Stimulated activated CD8-positive, alpha-beta memory T cell treated with anti-CD3 and anti-CD28 coated beads, Interleukin-7, amount 100 ng/mL, for 48 hours (primary cell): ENCODE measurements at regions not wholly inside any gene's neighbourhood (a gene's known extent, or its start where the extent isn't known, plus 50 kb on each side); places are given as distances from the start of the nearest gene placed in this dataset.

Experiments
- DNase-seq, 2 donors: peaks; one replicate each; pipeline ENCODE4 v3.0.0-alpha.2; 2020; ENCODE audit warnings: low read depth in 1 of 2; ENCODE audit errors: extremely low read depth in 1 of 2

- no peak for DNase-seq
These were observed 288.1 kb upstream of the GPC6 start for GRCh38 chr13:92938486-92939020.

GRCh38 chr13:92941167-92941566, 285.4 kb upstream of the GPC6 start:
- no peak for DNase-seq

GRCh38 chr13:92947770-92948434, 278.7 kb upstream of the GPC6 start:
- DNase-seq, result no peak

GRCh38 chr13:92950771-92951170, 275.8 kb upstream of the GPC6 start:
- no peak for DNase-seq

- no peak for DNase-seq
These were observed 275.2 kb upstream of the GPC6 start for GRCh38 chr13:92951273-92951890.

- DNase-seq, result no peak
These were observed 274.4 kb upstream of the GPC6 start for GRCh38 chr13:92952161-92952560.

GRCh38 chr13:92954746-92955145, 271.9 kb upstream of the GPC6 start:
- no peak for DNase-seq

GRCh38 chr13:92959790-92960189, 266.8 kb upstream of the GPC6 start:
- DNase-seq, result no peak

- no peak for DNase-seq
These were observed 263.6 kb upstream of the GPC6 start for GRCh38 chr13:92963029-92963428.

GRCh38 chr13:92966341-92966740, 260.3 kb upstream of the GPC6 start:
- no peak for DNase-seq

- no peak for DNase-seq
These were observed 259.7 kb upstream of the GPC6 start for GRCh38 chr13:92966900-92967299.

- no peak for DNase-seq
These were observed 258.7 kb upstream of the GPC6 start for GRCh38 chr13:92967923-92968322.

GRCh38 chr13:92972751-92973150, 253.9 kb upstream of the GPC6 start:
- DNase-seq, result no peak

GRCh38 chr13:92974905-92975429, 251.6 kb upstream of the GPC6 start:
- no peak for DNase-seq

GRCh38 chr13:92976657-92977056, 249.9 kb upstream of the GPC6 start:
- DNase-seq, result no peak

GRCh38 chr13:92984151-92984550, 242.5 kb upstream of the GPC6 start:
- DNase-seq, result no peak

GRCh38 chr13:92989301-92989700, 237.3 kb upstream of the GPC6 start:
- DNase-seq, result no peak

- DNase-seq, result no peak
These were observed 234.9 kb upstream of the GPC6 start for GRCh38 chr13:92991692-92992091.

GRCh38 chr13:92994056-92994455, 232.6 kb upstream of the GPC6 start:
- DNase-seq, result no peak

- no peak for DNase-seq
These were observed 224.6 kb upstream of the GPC6 start for GRCh38 chr13:93001866-93002461.

GRCh38 chr13:93003531-93003930, 223.1 kb upstream of the GPC6 start:
- DNase-seq, result no peak

GRCh38 chr13:93004919-93005318, 221.7 kb upstream of the GPC6 start:
- no peak for DNase-seq
